GM18868 (cell line): ENCODE measurements at regions not wholly inside any gene's neighbourhood (a gene's known extent, or its start where the extent isn't known, plus 50 kb on each side); places are given as distances from the start of the nearest gene placed in this dataset.
A peak's percentile ranks its signal among the peaks of the same experiment; 100 is the strongest.
"Not testable (repeated sequence)": the region's sequence is repeated elsewhere in the genome, so short reads cannot be mapped to it uniquely, and the experiment has no call there.

ENCODE experiments used
- ATAC-seq: cut with Tn5 transposase; IDR thresholded peaks from one replicate; pipeline ENCODE4 v1.9.1; 2021; ENCODE audit warnings: mild to moderate bottlenecking, moderate library complexity; ENCODE audit not compliant: unreplicated experiment

GRCh38 chr1:194372266-194372665, 1185.9 kb upstream of the B3GALT2 start:
- ATAC-seq, result no peak

DNA sequence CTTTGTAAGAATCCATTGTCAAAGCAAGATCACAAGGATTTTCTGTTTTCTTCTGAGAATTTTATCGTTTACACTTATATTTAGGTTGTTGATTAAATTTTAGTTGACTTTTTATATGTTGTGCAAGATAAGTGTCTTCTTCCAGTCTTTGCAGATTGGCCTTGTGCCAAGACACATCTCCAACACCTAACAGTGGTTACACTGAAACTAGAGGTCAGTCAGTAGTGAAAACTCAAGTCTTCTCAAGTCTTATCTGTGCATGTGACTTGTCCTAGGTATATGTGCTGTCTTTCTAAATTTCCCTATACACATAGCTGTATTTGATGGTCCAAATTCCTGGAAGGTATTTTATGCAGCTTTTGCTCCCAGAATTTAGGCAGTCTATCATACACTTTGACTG, 1183.2 kb upstream of the B3GALT2 start:
- ATAC-seq, result no peak

- no peak for ATAC-seq
Measured at GRCh38 chr1:194369060-194369459, 1182.6 kb upstream of the B3GALT2 start.

DNA sequence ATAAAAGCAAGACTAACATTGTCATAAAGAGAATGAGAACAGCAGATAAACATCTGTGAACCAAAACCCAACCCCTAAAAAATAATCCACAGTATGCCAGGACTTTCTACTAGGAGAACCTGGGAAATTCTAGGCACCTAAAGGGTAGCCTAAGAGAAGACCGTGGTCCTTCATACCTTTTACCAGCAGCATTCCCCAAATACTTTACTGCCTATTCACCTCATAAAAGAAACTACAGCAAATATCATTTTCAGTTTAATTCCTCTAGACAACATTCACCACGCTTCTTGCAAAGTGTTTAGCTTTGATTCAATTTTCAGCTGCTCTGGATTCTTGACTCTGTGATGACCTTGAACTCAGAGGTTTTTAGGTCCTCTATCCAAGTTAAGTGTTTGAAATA, 1180.7 kb upstream of the B3GALT2 start:
- no peak for ATAC-seq

GRCh38 chr1:194366705-194367104, 1180.3 kb upstream of the B3GALT2 start:
- ATAC-seq, result no peak

DNA sequence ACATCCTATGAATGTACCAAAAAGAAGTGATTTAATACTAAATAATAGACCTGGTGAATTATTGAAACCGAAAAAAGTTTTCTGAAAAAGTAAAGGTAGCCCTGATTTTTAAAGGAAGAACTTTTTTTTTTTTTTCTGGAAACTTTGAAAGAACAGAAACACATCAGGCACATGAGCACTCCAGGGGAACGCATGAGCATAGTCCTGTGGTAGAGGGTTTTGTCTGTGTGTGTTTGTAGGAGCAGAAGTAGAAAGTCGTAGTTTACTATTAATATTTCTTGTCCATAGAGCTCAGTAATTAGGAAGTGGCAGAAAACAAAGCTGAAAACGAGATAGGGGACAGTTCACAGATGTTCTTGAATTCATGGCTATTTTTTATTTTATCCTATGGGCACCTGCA, 1175.9 kb upstream of the B3GALT2 start:
- ATAC-seq, result no peak

- ATAC-seq, result no peak
Measured at GRCh38 chr1:194361374-194362131, 1175.1 kb upstream of the B3GALT2 start.

- ATAC-seq, result no peak
Measured at GRCh38 chr1:194358208-194358581, 1171.8 kb upstream of the B3GALT2 start.

GRCh38 chr1:194357573-194358207, 1171.3 kb upstream of the B3GALT2 start:
- not testable (repeated sequence) for ATAC-seq

- ATAC-seq, result no peak
Measured at GRCh38 chr1:194355488-194356106, 1169.2 kb upstream of the B3GALT2 start.

DNA sequence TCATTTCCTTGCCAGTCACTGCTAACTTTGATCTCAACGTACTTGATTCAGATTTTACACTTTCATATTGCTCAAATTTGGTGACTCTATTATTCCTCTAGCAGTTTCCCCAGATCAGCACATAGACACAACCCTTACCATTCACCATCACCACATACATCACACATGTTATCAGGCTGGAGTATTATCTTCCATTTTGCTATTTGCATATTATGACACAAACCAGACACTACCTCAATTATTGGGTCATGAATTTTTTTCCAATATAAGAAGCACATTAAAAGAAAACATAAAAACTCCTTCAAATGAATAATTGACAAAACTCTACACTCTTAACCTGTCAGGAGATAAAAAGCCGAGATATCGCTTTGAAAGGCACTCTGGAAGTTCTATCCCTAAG, 1166.7 kb upstream of the B3GALT2 start:
- no peak for ATAC-seq

DNA sequence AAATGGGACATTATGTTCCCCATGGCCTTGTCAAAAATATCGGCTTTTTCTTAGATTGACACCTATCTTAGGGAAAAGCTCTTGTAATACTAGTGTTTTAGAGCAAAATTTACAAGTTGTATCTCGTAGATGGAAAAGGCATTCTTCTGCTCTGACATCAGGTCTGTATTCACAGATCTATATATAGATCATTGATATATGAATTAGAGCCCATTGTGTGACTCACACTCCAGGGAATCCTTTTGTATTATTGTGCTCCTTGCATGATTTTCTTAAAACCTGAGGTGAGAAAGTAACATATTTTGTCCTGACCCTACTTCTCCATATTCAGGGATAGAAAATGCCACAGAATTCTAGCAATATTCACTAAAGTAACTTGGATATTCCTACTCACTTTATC, 1160.8 kb upstream of the B3GALT2 start:
- ATAC-seq, result no peak

DNA sequence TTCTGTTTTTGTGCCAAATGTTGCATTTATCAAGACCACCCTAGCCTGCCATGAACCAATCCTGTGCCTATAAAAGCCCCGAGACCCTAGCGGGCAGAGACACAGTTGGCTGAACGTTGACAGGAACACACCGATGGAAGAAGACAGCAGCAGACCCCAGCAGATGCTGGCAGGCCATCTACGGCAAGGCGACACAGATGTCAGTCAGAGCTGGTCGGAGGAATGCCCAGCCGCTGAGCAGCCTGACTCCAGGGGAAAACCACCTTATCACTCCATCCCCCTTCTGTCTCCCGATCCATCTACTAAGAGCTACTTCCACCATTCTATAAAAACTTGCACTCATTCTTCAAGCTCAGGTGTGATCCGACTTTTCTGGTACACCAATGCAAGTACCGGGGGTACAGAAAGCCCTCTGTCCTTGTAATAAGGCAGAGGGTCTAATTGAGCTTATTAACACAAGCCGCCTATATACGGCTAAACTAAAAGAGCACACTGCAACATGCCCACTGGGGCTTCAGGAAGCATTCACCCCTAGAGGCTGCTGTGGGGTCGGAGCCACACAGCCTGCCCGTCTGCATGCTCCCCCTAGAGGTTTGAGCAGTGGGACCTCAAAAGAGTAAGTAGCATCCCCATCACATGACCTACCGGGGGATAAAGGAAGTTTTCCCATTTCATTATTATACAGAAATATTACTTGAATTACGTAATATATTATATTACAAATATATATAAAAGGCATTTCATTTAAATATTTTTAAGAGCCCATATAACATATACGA, 1156.3 kb upstream of the B3GALT2 start:
- peak; percentile 47 for ATAC-seq

- ATAC-seq, result no peak
Measured at GRCh38 chr1:194341587-194341986, 1155.2 kb upstream of the B3GALT2 start.

GRCh38 chr1:194339471-194339870, 1153.1 kb upstream of the B3GALT2 start:
- no peak for ATAC-seq

DNA sequence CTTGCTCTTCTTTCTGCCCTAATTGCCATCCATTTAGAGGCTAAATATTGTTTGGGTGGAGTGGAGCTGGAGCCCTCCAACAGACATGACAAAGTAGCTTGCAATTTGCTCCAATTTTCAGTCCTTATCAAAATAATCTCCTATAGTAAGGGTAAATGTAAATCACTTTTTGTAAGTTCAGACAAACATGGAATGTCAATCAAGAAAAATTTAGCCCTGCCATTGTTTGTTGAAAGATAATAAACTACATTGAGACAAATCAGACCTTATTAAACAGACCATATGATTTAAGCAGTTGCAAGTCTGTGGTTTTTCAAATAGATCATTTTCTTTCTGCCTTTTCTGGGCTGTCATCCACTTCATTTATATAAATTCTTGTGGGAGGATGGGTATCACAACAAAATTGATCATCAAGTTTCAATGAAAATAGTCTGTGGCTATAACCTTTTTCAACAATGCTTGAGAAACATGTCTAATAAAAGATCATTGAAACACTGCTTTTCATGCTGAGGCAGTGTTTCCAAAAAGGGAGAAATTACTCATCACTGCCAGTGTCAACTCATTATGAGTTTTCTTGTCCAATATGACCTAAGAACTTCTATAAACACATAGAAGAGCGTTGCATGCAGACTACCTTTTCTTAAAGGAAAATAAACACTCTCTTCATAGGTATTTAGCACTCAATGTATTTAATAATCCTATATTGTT, 1152.0 kb upstream of the B3GALT2 start:
- ATAC-seq, result no peak

- no peak for ATAC-seq
Measured at GRCh38 chr1:194333240-194333639, 1146.8 kb upstream of the B3GALT2 start.

DNA sequence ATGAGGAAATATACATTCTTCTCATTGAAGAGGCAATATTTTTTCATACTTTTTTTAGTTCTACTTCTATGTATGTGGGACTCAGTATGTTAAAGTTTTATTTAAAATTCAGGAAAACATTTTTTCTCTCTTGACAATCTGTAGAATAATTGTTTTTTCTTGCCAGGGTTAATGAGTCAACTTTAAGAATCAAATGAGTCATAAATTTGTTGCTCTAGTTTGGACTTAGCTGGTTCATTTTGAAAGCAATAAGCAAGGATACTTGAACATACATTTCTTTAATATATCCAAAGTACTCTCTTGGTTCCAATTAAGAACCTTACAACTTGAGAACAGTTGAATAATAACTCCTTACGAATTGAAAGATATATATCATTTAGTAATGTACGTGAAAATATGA, 1145.3 kb upstream of the B3GALT2 start:
- no peak for ATAC-seq

GRCh38 chr1:194322751-194323150, 1136.3 kb upstream of the B3GALT2 start:
- no peak for ATAC-seq

GRCh38 chr1:194318790-194319280, 1132.4 kb upstream of the B3GALT2 start:
- no peak for ATAC-seq

- peak; percentile 61 for ATAC-seq
Measured at GRCh38 chr1:194309697-194310096, 1123.3 kb upstream of the B3GALT2 start.
